ENCODE measurements at regions not wholly inside any gene's neighbourhood (a gene's known extent, or its start where the extent isn't known, plus 50 kb on each side); places are given as distances from the start of the nearest gene placed in this dataset.
"Not testable (repeated sequence)": the region's sequence is repeated elsewhere in the genome, so short reads cannot be mapped to it uniquely, and the experiment has no call there.

DNA sequence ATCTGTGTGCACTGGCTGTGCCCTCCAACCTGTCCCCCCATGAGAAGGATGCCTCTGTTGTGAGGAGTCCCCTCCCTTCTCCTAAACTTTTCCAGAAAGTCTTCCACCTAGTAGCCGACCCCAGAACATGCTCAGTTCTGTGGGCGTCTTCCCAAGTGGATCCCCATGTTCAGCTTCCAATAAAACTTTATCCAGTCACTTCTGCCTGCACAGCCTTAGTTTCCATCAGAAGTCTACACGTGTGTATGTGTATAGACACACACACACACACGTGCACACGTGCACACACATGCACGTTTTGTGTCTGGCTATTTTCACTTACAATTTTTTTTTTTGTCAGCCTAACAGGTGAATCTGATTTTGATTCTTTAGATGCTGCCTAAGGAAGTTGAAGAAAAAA lies 115.1 kb downstream of the RTP5 start:
- DNase-seq: no peak

DNA sequence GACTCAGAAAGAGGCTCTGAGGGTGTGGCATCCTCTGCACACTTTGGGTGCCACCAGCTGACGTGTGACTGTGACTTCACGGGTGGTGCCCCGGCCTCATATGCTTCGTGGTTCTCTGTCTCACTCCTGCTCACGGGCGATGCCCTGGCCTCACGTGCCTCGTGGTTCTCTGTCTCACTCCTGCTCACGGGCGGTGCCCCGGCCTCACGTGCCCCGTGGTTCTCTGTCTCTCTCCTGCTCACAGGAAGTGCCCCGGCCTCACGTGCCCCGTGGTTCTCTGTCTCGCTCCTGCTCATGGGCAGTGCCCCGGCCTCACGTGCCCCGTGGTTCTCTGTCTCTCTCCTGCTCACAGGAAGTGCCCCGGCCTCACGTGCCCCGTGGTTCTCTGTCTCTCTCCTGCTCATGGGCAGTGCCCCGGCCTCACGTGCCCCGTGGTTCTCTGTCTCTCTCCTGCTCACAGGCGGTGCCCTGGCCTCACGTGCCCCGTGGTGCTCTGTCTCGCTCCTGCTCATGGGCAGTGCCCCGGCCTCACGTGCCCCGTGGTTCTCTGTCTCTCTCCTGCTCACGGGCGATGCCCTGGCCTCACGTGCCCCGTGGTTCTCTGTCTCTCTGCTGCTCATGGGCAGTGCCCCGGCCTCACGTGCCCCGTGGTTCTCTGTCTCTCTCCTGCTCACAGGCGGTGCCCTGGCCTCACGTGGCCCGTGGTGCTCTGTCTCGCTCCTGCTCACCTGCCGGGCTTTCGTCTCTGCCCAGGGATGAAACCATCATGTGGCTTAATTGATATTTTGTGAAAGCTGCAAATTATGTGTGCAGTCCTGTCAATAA lies 115.8 kb downstream of the RTP5 start:
- not testable (repeated sequence) for DNase-seq

DNA sequence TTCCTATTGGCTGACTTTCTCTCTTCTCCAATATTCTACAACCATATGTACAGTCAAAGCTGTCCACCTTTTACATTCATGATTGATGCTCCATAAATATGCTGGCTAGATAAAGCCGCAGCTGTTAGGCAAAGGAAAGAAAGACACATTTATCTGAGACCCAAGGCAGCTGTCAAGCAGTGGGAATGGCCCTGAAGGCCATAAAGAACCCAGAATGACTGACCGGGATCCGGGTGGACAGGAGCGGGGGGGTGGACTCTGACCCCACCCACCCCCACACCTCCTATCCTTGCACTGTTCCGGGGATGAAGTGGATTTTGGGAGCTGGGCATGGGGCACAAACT lies 116.4 kb downstream of the RTP5 start:
- DNase-seq: no peak

DNA sequence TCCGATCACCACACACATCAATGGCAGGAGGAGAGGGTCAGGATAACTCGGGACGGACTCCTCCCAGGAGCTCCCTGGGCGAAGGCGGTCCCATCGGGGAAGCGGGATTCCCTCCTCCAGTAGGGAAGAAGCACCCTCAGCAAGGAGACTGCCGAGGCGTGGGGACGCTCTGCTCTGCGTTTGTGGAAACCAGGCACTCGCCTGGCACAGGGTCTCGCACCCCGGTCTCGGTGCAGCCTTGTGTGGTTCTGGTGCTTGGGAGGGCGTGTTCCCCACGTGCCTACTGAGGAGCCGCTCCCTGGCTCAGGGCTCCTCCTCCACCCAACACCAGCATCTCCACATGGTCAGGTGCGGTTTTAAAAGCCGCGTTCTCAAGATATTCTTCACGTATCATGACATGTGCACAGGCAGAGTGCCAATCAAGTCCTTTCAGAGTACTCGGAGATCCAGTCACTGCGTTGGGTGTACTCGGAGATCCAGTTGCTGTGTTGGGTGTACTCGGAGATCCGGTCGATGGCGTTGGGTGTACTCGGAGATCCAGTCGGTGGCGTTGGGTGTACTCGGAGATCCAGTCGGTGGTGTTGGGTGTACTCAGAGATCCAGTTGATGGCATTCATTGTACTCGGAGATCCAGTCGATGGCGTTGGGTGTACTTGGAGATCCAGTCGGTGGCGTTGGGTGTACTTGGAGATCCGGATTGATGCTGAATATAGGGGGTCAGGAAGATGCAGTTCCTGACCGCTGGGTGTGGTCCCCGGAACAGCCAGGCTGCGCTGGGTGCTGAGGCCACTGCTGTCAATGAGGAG lies 117.5 kb downstream of the RTP5 start:
- no peak for DNase-seq

DNA sequence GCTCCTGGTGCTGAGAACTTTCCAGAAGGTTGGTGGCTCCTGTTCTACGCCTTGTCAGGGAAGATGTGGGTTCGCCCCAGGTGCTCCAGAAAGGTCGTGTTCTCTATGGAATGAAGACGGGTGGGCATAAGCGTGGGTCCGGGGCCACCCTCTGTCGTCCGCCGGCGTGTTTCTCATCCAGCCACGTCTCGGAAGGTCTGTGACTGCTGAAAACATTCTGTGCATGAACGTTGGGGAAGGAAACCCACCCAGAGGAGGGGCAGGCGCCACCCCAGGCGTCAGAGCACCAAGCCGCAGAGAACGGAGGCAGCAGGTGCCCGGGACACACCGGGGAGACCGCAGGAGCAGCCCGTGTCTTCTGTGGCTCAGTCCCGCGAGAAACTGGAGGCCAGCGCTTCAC lies 118.2 kb downstream of the RTP5 start:
- DNase-seq: no peak

DNA sequence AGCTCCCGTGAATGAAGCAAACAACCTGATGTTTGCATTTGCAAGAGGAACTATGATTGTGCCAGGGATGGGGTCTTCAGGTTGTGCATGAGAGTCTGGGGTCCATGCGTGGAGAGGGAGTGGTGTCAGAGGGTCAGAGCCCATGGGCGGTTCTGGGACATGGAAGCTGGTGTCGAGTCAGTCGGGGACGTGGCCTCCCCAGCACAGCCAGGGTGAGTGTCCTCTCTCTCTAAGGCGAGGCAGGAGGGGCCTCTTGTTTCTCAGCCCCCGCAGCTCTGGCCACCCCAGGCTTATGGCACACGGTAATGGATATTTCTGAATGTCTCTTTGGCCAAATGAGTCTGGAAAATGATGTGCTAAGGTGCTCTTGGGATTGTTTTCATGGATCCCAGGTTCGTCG lies 118.6 kb downstream of the RTP5 start:
- DNase-seq: no peak

DNA sequence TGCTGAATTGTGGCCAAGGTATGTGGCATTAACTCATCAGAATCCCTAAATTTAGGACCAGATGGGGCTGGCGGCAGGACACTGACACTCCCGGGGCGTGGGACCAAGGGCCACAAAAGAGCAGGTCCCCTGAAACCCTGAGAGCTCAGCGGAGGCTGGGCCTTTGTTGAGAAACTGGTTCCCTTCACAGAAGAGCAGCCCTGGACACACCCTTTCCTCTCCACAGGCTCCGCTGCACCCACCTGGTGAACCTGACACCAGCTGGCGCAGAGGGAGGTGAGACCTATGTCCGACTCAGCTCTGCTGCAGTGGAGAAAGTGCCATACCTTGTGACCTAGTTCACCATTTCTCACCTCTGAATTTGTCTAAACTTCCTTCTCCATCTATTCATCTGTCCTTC lies 119.5 kb downstream of the RTP5 start:
- no peak for DNase-seq

DNA sequence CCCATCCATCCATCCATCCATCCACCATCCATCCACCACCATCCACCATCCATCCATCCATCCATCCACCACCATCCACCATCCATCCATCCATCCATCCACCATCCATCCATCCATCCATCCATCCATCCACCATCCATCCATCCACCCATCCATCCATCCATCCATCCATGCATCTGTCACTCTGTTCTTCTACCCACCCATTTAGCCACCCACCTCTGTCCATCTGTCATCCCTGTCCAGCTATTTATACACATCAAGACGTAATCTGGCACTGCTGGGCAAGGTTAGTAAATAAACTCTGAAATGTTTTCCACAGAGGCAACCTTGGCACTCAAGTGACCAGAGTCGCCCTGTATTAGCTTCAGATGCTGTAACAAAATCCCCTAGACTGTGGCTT lies 120.9 kb downstream of the RTP5 start:
- no peak for DNase-seq

DNA sequence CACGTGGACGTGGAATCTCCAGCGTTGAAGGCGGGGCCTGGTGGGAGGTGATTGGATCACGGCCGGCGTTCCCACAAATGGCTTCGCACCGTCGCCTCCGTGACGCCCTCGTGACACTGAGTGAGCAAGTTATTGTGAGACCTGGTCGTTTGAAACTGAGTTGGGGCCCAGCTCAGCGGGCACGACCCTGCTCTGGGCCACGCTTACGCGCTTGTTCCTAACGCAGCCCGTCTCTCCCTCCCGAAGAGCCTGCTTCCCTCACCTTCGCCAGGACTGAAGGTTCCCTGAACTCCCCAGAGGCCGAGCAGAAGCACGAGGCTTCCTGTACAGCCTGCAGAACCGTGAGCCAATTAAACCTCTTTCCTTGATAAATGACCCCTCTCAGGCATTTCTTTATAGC lies 121.8 kb downstream of the RTP5 start:
- DNase-seq: no peak

DNA sequence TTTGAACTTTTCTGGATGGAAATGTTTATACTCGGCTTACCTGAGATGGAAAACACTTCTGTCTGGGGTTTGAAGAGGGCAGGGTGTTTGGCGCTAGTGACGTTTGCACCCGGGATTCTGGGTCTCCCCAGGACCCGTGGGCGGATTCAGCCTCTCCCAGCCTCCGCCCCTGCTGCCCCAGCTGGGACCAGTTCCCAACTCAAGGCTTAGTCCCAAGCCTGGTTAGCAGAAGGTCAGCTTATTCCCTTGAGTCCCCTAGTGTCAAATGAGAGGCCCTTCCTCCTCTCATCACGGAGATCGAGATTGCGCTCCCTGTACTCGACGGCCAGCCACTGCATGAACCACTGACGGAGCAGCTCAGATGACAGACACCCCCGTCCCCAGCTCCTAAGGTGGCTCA lies 123.2 kb downstream of the RTP5 start:
- no peak for DNase-seq

DNA sequence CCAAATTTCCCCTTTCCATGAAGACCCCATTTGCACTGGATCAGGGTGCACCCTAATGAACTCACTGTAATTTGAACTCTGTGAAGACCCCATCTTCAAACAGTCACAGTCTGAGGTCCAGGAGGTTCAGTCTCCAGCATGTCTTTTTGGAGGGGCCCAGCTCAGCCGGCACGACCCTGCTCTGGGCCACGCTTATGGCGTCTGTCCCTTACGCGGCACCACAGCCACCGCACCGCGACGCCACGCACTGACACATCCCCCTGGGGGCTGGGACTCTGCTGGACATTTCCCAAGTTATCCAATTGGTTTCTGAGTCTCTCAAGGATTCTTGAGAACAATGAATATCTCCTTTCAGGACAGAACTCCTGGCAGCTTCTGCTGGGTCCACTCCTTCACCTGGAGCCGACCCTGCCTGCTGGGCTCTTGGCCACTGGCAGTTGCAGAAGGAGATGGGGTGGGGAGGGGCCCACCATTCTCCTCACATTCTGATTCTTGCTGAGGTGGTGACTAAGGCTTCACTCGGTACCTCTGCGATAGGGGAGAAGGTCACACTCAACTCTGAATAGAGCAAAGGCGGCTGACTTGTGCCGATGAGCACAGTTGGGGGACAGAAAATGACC lies 124.0 kb downstream of the RTP5 start:
- DNase-seq: no peak

DNA sequence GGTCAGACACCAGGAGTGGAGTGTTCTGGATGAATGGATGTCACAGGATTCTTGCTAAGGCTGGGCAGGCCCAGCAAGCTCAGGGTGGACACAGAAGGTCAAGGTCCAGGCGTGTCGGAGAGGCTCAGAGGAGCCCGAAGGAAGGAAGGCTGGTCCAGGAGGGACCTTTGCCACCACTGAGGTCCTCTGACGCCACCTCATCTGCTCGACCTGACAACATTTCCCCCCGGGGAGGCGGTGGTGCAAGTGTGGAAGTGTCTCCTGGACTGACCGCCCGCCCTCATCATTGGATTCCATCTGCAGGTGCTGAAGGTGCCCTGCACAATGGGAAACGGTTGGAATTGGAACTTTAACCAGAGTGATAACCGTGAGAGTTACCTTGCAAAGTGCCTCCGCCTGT lies 124.6 kb downstream of the RTP5 start:
- no peak for DNase-seq

DNA sequence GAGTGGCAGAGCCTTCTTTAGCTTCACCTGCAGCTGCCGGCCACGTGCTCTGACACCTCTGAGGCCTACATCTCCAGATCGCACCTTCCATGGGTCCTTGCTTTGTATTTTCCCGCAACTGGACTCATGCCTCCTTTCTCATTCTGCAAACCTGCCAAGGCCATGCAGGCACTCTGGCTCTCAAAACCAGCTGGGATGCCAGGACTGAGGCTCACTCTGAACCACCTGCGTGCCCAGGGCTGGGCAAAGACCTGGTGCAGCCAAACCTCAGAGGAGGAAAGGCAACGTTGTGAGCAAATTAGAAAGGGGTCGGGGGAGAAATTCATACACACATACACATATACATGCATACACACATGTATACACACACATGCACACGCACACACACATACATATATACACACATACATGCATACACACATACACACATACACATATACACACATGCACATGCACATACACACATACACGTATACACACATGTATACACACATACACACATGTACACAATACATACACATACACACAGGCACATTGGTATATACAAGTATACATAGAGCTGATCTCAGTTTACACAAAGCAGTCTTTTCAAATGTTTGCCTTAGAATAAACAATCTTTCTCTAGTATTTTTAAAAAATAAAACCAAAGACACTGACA lies 125.2 kb downstream of the RTP5 start:
- DNase-seq: no peak

DNA sequence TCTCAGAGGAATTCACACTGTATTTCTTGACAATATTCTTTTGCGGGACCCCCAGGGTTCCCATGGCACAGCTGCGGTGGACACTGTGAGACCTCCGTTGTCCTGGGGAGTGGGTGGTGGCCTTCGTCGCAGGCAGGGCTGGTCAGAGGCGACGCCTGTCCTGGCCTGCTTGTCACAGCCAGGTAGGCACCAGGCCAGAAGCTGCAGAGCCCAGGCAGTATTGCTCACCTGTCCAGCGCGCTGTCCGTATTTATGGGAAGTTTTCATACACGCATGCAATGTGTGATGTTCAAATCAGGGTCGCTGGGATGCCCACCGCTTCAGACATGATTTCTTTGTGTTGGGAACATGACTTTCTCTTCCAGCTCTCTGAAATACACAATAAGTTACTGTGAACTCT lies 126.6 kb downstream of the RTP5 start:
- no peak for DNase-seq

DNA sequence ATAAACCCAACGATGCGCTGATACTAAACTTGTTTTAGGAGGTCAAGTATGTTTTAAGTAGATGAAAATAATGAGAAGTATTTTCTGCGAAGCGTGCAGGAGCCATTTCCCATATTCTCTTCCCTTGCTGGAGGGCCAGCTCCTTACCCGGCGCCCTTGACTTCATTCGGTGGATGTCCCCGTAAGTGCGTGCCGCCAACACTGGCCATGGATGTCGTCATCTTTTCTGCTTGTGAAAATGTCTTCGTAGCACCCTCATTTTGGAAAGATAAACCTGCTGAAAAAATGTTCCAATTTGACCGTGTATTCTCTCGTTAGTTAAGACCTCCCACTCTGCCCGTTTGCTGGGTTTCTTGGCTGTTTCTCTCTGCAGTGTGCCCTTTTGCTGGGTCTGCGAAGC lies 127.5 kb downstream of the RTP5 start:
- DNase-seq: no peak

DNA sequence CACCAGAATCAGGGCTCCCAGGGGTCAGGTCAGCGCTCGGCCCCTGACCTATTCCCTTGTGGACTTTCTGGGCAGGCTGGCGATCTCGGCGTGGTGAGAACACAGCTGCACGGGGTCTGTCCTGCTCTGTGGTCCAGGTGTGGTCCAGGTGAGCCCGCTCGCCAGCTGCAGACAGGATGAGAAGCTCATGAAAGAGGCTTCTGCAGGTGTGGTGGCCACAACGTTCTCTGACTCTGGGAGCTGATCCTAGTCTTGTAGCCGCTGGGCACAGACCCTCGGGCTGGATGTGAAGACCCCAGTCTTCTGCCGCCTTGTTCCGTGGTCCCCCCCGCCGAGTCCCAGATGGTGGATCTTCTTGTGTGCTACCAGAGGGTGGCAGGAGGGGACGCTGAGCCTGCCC lies 129.7 kb downstream of the RTP5 start:
- no peak for DNase-seq

DNA sequence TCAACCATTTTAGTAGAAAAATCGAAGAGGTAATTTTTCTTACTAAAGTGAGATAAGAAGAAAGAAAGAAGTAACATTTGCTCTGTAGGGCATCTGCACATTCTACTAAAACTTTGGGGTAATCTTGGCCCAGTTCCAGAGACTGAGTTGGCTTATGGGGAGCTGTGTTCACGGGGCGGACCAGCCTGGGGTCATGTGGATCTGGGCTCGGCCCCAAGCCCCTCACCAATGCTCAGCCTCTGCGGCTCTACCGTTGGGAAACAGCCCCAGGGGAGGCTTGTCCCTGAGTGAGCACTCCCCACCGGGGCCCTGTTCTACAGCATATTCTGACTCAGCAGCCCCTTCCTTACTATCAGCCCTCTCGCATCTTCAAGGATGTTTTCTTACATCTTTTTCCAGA lies 132.3 kb downstream of the RTP5 start:
- no peak for DNase-seq

DNA sequence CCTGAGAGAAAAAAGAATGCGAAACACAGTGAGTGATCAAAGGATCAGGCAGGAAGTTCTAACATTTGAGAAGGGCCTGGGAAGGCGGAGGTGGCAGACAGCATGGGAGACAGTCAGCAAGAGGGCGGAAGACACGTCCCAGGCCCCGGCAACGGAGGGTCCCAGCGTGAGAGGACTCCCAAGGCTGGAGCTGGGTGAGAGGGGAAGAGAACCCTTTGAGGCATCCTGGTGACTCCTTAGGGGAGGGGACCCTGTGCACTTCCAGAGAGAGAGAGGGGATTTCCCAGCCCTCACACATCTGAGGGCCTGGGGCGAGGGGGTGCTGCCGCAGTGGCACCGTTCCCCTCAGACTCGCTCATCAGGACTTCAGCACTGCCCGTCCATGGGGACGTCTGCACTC lies 133.4 kb downstream of the RTP5 start:
- no peak for DNase-seq

DNA sequence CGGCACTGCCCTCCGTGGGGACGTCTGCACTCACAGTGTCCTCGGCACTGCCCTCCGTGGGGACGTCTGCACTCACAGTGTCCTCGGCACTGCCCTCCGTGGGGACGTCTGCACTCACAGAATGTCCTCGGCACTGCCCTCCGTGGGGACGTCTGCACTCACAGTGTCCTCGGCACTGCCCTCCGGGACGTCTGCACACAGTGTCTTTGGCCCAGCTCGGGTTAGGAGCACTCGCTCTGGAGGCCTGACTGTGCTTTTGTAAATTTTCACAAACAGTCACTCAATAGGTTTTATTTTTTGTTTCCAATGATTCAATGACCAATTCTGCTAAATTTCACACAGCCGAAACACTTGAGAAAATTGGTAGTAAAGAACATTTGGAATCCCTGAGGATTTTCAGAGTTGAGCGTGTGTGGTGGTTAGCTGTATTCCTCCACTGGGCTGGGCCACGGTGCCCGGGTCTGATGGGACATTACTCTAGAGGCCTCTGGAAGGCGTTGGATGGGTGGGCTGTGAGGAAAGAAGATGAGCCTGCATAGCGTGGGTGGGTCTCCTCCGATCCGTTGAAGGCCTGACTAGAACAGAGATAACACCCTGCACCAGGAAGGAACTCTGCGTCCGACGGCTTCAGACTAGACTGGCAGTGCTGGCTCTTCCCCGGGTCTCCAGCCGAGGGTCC lies 134.8 kb downstream of the RTP5 start:
- no peak for DNase-seq

DNA sequence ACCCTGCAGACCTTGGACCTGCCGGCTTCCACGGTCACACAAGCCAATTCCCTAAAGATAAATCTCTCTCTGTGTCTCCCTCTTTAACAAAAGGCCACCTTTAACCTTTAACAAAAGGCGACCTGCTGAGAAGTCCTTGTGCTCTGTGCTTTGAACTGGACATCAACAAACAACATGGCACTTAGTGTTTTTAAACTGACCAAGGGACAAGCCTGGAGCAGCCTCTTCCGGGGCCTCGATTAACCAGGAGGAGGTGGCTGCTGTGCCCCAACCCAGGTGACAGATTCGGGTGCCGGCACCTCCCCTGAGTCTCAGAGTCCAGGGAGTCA lies 135.3 kb downstream of the RTP5 start:
- DNase-seq: no peak

DNA sequence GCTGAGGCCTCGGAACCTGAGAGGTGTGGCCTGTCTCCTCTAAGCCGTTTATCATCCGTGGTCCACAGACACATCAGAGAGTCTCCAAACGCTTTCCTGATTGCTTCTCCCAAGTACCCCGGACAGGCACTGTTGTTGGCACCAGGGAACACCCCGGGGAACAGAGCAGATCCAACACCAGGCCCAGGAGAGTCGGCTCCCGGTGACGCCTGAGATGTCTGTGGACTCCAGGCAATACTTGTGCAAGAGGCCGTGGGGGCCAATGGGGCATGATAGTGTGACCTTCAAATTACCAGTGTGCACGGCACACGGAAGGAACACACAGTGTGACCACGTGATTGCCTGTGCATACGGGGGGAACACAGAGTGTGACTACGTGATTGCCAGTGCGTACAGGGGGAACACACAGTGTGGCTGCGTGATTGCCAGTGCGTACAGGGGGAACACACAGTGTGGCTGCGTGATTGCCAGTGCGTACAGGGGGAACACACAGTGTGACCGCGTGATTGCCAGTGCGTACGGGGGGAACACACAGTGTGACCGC lies 136.6 kb downstream of the RTP5 start:
- not testable (repeated sequence) for DNase-seq

DNA sequence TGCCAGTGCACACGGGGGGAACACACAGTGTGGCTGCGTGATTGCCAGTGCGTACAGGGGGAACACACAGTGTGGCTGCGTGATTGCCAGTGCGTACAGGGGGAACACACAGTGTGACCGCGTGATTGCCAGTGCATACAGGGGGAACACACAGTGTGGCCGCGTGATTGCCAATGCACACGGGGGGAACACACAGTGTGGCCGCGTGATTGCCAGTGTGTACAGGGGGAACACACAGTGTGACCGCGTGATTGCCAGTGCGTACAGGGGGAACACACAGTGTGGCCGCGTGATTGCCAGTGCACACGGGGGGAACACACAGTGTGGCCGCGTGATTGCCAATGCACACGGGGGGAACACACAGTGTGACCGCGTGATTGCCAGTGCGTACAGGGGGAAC lies 139.4 kb downstream of the RTP5 start:
- DNase-seq: not testable (repeated sequence)

DNA sequence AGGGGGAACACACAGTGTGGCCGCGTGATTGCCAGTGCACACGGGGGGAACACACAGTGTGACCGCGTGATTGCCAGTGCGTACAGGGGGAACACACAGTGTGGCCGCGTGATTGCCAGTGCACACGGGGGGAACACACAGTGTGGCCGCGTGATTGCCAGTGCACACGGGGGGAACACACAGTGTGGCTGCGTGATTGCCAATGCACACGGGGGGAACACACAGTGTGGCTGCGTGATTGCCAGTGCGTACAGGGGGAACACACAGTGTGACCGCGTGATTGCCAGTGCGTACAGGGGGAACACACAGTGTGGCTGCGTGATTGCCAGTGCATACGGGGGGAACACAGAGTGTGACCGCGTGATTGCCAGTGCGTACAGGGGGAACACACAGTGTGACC lies 140.3 kb downstream of the RTP5 start:
- DNase-seq: not testable (repeated sequence)
